ENCODE measurements at regions not wholly inside any gene's neighbourhood (a gene's known extent, or its start where the extent isn't known, plus 50 kb on each side); places are given as distances from the start of the nearest gene placed in this dataset.

GRCh38 chr13:63481334-63481733 lies 2065.7 kb upstream of the PCDH20 start:
- Mint-ChIP-seq H3K36me3 (ENCODE audit: unreplicated experiment) (no peaks in the 10 kb centered on the region), H3K9me3 (ENCODE audit: unreplicated experiment) (peaks cover 3% of the 10 kb centered on the region), H3K4me3 (ENCODE audit: unreplicated experiment) (no peak overlapping the region), H3K4me1 (ENCODE audit: unreplicated experiment) (peaks cover 6% of the 10 kb centered on the region), H3K27ac (ENCODE audit: unreplicated experiment) (peak overlapping the region; percentile 1), H3K27me3 (ENCODE audit: unreplicated experiment) (no peaks in the 10 kb centered on the region)
- TF ChIP-seq CTCF (IDR thresholded peaks at IDR 0.05), result no peak
- DNase-seq (ENCODE audit: extremely low spot score, unreplicated experiment), result no peak

GRCh38 chr13:63472711-63473110 lies 2057.1 kb upstream of the PCDH20 start:
- H3K36me3 Mint-ChIP-seq (ENCODE audit: unreplicated experiment), result no peaks in the 10 kb centered on the region
- peaks cover under 1% of the 10 kb centered on the region for H3K9me3 Mint-ChIP-seq (ENCODE audit: unreplicated experiment)
- no peak for DNase-seq (ENCODE audit: extremely low spot score, unreplicated experiment)
- TF ChIP-seq CTCF (IDR thresholded peaks at IDR 0.05), result no peak
- no peak overlapping the region for H3K27ac Mint-ChIP-seq (ENCODE audit: unreplicated experiment)
- H3K27me3 Mint-ChIP-seq (ENCODE audit: unreplicated experiment), result no peaks in the 10 kb centered on the region
- H3K4me3 Mint-ChIP-seq (ENCODE audit: unreplicated experiment), result no peak overlapping the region
- H3K4me1 Mint-ChIP-seq (ENCODE audit: unreplicated experiment), result no peaks in the 10 kb centered on the region

DNA sequence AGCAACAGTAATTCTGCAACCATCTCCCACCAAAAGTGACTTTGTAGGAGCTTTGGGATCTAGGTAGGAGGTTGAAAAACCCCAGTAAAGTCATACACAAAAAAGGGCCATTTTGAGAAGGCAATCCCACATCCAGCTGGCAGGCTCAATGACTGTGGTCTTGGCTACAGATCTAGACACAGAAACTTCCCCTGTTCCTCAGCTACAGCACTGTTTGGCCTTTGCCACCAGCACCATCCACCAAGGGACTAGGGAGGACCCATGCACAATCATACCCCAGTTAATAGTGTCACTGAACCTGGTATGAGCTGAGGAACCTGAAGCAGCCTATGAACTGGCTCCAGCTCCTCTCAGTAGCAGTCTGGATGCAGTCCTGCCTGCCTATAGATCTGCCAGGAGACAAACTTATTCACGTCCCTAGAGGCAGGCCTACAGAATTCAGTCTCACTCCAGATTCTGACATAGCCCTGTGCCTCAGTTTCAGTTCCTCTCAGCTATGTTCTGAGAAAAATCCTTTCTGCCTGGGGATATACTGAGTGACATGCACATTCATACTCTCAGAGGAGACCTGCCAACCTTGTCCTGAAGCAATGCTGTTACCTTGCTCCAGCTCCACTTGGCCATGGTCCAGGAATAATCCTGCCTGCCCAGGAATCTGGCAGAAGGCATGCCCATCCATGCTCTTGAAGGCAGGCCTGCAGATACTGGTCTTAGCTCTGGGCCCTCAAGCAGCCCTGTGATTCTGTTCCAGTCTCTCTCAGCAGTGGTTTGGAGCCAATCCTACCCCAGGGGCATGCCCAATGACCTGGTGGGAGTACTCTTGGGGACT lies 2048.3 kb upstream of the PCDH20 start:
- Mint-ChIP-seq H3K9me3 (ENCODE audit: unreplicated experiment) (peaks cover 21% of the 10 kb centered on the region), H3K4me3 (ENCODE audit: unreplicated experiment) (no peak overlapping the region)
- no peak for TF ChIP-seq CTCF (IDR thresholded peaks at IDR 0.05)

DNA sequence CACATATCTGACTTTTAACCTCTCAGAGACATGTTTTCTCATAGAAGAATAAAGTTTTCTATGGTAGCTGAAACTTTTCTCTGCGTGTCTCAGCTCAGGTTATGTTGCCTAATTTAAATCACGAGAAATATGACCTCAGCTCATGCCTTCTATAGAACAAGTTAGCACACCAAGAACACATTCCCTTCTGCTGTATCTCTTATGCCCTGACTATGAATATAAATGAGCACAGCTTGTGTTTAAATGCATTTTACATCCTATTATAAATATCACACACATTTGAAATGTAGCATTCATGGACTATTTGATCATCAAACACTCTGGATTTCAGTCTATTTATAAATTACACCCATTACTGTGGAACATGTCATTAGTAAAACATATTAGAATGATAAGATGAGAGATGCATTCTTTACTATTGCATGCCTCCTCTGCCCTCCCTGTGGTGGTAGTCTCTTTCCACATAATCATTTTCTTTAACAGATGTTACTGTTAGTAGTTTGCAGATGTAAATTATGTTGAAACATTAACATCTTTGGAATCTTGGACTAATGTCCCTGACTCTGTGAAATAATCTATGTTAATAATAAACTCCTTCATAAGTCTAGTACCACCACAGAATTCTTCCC lies 2044.9 kb upstream of the PCDH20 start:
- no peak overlapping the region for H3K4me3 Mint-ChIP-seq (ENCODE audit: unreplicated experiment)
- TF ChIP-seq CTCF (IDR thresholded peaks at IDR 0.05), result no peak
- no peak overlapping the region for H3K27ac Mint-ChIP-seq (ENCODE audit: unreplicated experiment)
- H3K4me1 Mint-ChIP-seq (ENCODE audit: unreplicated experiment), result peaks cover 3% of the 10 kb centered on the region
- no peaks in the 10 kb centered on the region for H3K27me3 Mint-ChIP-seq (ENCODE audit: unreplicated experiment)
- DNase-seq (ENCODE audit: extremely low spot score, unreplicated experiment), result no peak
- peaks cover 2% of the 10 kb centered on the region for H3K36me3 Mint-ChIP-seq (ENCODE audit: unreplicated experiment)
- H3K9me3 Mint-ChIP-seq (ENCODE audit: unreplicated experiment), result peaks cover 4% of the 10 kb centered on the region

More for the DNA sequence above, 2048.3 kb upstream of the PCDH20 start:
- H3K4me1 Mint-ChIP-seq (ENCODE audit: unreplicated experiment), result peaks cover 3% of the 10 kb centered on the region
- peaks cover 6% of the 10 kb centered on the region for H3K36me3 Mint-ChIP-seq (ENCODE audit: unreplicated experiment)
- no peak for DNase-seq (ENCODE audit: extremely low spot score, unreplicated experiment)
- no peak overlapping the region for H3K27ac Mint-ChIP-seq (ENCODE audit: unreplicated experiment)
- H3K27me3 Mint-ChIP-seq (ENCODE audit: unreplicated experiment), result no peaks in the 10 kb centered on the region

DNA sequence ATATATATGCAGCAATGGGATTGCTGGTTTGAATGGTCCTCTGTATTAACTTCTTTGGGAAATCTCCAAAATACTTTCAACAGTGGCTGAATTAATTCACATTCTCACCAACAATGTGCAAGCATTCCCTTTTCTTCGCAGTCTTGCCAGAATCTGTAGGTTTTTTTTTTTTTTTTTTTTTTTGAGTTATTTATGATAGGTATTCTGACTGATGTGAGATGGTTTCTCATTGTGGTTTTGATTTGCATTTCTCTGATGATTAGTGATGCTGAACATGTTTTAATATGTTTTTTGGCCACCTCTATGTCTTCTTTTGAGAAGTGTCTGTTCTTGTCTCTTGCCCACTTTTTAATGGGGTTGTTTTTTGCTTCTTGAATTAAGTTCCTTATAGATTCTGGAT lies 2041.5 kb upstream of the PCDH20 start:
- DNase-seq (ENCODE audit: extremely low spot score, unreplicated experiment), result no peak
- Mint-ChIP-seq H3K36me3 (ENCODE audit: unreplicated experiment) (no peaks in the 10 kb centered on the region), H3K9me3 (ENCODE audit: unreplicated experiment) (no peaks in the 10 kb centered on the region), H3K4me3 (ENCODE audit: unreplicated experiment) (no peak overlapping the region), H3K27ac (ENCODE audit: unreplicated experiment) (no peak overlapping the region), H3K27me3 (ENCODE audit: unreplicated experiment) (no peaks in the 10 kb centered on the region), H3K4me1 (ENCODE audit: unreplicated experiment) (peaks cover 3% of the 10 kb centered on the region)
- no peak for TF ChIP-seq CTCF (IDR thresholded peaks at IDR 0.05)
